GM13976 (cell line): ENCODE measurements at regions not wholly inside any gene's neighbourhood (a gene's known extent, or its start where the extent isn't known, plus 50 kb on each side); places are given as distances from the start of the nearest gene placed in this dataset.

Experiments
- DNase-seq: peaks from one replicate; pipeline ENCODE4 v3.0.0; 2012; ENCODE audit warnings: low spot score
- in situ Hi-C: fragments of 300-500 bp; cut with MboI; formaldehyde crosslinking; loops from one replicate; pipeline ENCODE4 v1.12.0; 2022; ENCODE audit warnings: low sequenced_read_pairs, mixed read lengths, inconsistent platforms; ENCODE audit not compliant: unreplicated experiment
- TF ChIP-seq, protein P1 (sequence below): IDR thresholded peaks from 2 replicates; pipeline ENCODE4 v1.5.1; 2012; ENCODE audit warnings: borderline replicate concordance, mild to moderate bottlenecking; ENCODE audit not compliant: insufficient read depth; ENCODE audit errors: extremely low read depth, missing control alignments, control extremely low read depth

DNA sequence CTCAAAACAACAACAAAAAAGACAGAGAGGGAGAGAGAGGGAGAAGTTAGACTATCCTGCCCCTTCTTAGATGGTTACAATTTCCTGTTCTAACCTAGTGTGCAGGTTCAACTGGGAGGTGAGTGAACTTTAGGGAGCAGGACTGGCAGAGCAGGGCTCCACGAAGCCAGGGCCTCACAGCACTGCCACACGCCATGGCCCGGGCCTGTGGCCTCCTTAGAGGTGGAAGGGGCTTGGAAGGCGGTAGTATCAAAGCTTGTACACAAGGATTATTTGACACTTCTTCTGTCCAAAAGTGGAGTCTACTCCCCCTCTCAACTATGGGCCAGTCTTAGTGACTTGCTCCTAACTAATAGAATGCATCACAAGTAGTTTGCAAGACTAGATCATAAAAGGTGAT, 62.9 kb upstream of the TMEM72 start:
- no peak for DNase-seq
- in situ Hi-C loops = no loop called here
- TF ChIP-seq, protein P1, sequence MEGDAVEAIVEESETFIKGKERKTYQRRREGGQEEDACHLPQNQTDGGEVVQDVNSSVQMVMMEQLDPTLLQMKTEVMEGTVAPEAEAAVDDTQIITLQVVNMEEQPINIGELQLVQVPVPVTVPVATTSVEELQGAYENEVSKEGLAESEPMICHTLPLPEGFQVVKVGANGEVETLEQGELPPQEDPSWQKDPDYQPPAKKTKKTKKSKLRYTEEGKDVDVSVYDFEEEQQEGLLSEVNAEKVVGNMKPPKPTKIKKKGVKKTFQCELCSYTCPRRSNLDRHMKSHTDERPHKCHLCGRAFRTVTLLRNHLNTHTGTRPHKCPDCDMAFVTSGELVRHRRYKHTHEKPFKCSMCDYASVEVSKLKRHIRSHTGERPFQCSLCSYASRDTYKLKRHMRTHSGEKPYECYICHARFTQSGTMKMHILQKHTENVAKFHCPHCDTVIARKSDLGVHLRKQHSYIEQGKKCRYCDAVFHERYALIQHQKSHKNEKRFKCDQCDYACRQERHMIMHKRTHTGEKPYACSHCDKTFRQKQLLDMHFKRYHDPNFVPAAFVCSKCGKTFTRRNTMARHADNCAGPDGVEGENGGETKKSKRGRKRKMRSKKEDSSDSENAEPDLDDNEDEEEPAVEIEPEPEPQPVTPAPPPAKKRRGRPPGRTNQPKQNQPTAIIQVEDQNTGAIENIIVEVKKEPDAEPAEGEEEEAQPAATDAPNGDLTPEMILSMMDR = no peak

DNA sequence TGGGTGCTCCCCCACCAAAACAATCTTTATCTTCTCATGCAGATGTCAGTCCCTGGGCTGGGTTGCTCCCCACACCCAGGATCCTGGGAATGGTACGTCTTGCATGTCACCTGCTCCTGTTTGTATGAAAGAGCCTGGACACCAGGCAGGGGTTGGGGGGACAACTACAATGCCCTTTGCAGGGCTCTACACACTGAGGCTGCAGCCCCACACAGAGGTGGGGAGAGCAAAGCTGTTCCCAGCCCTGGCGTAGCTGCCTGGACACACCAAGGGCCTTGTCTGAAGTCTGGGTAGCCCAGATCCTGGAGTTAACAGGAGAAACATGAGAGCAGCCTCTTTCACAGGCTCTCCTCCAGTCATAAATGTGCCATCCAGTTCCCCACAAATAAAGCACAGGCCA, 61.2 kb upstream of the TMEM72 start:
- TF ChIP-seq, protein P1 = no peak
- DNase-seq = no peak
- in situ Hi-C loops = loop anchor here (25.0 kb wide), 2 partner anchors 463 to 1188 kb away; partner anchors contain the start of gene CXCL12

DNA sequence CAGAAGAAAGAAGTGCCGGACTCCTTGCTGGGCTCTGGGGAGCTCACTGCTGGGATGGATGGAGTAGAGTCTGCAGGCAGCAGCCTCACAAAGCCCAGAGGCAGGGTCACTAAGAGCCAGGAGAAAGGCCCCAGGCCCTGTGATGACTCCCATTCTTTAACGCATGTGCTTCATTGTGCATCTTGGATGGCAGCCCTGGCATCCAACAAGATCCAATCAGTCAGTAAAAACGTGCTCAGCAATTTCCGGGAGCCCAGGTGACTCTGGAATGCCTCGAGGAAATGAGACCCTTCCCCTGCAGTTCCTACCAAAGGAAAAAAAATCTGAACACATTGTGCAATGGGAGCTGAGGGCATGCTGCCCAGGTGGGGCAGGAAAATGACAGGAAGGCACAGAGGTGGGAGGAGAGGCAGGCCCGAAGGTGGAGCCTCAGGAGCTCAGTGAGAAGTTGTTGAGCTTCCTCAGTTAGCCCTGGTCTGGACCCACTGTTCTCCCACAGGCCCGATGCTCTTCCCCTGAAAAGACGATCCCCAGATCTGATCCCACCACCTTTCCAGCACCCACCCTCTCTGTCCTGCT, 60.7 kb upstream of the TMEM72 start:
- no peak for DNase-seq
- in situ Hi-C loops = loop anchor here (25.0 kb wide), 2 partner anchors 463 to 1188 kb away; partner anchors contain the start of gene CXCL12
- TF ChIP-seq, protein P1 = no peak

DNA sequence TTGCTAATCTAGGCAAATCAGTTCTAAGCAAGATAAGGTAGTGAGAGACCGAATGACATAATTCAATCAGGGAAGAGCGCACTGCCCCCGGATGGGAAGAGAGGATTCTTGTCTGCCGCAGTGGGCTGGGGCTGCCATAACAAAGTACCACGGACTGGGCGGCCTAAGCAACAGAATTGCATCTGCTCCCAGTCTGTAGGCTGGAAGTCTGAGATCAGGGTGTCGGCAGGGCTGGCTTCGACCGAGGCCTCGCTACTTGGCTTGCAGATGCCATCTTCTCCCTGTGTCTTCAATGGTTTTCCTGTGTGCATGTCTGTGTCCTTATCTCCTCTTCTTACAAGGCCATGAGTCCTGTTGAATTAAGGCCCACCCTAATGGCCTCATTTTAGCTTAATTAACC, 59.7 kb upstream of the TMEM72 start:
- DNase-seq = no peak
- TF ChIP-seq, protein P1 = no peak
- in situ Hi-C loops = loop anchor here (25.0 kb wide), 2 partner anchors 464 to 1189 kb away; partner anchors contain the start of gene CXCL12

DNA sequence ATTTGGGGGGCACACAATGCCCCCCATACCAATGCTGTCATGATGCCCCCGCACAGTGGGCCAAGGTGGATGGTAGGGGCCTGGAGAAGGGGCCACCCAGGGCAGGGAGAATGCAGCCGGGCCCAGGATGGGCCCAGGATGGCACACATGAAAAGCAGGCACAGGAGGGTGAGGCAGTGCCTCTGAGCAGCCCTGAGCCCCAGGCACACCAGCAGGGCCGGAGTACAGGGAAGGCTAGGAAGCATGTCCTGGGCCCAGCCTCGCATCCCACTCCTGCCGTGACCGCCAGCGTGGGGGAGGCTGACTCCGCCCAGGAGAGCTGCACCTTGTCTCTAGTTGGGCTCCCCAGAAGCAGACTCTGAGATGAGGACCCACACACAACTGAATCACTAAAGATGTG, 59.3 kb upstream of the TMEM72 start:
- TF ChIP-seq, protein P1 = no peak
- in situ Hi-C loops = loop anchor here (25.0 kb wide), 2 partner anchors 465 to 1190 kb away; partner anchors contain the start of gene CXCL12
- DNase-seq = no peak

DNA sequence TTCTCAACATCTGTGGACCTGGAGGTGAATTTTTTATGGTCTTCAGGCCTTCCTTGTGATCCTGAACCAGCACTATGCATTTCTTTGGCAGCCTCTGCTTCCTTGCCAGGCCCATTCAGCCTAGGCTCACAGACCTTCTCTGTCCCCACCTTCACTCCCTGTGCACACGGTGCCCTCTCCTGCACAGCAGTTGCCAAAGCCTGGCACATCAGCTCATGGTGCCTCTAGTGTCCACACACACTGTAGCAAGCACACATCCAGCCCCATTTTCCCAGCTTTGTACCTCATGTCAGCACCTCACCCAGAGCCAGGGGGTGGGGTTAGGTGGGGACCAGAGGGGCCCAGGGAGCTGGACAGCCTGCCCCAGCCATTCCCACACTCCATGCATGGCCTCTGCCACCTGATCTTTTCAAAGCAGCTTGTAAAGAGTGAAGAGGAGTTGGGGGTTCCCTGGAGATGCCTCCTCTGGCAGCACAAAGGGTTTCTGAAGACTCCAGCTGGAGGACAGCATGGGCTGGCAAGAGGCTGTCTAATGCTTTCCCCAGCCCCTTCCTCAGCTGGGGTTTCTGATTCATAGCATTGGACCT, 57.9 kb upstream of the TMEM72 start:
- in situ Hi-C loops = loop anchor here (25.0 kb wide), 2 partner anchors 466 to 1191 kb away; partner anchors contain the start of gene CXCL12
- DNase-seq = no peak
- TF ChIP-seq, protein P1 = no peak

DNA sequence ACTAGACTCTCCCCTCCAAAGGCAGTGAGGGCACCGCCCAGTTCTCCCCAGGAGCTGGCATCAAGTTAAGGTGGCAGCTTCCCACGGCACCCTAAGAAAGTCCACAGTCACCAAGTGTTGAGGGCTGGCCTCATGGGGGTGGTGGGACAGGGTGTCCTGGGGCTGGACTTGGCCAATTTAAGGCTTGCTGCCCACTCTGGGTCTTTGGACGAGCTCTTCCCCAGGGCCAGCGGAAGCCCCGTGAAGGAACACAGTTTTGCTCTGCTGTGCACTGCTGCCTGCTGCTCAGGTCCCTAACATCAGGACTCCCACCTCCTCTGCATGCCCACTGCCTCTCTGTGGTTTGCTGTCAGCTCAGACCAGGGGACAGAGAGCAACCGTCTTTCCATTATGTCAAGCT, 57.3 kb upstream of the TMEM72 start:
- in situ Hi-C loops = loop anchor here (25.0 kb wide), 2 partner anchors 466 to 1191 kb away; partner anchors contain the start of gene CXCL12
- no peak for DNase-seq
- TF ChIP-seq, protein P1 = no peak
